ENCODE measurements at regions not wholly inside any gene's neighbourhood (a gene's known extent, or its start where the extent isn't known, plus 50 kb on each side); places are given as distances from the start of the nearest gene placed in this dataset.
A peak's percentile ranks its signal among the peaks of the same experiment; 100 is the strongest.

DNA sequence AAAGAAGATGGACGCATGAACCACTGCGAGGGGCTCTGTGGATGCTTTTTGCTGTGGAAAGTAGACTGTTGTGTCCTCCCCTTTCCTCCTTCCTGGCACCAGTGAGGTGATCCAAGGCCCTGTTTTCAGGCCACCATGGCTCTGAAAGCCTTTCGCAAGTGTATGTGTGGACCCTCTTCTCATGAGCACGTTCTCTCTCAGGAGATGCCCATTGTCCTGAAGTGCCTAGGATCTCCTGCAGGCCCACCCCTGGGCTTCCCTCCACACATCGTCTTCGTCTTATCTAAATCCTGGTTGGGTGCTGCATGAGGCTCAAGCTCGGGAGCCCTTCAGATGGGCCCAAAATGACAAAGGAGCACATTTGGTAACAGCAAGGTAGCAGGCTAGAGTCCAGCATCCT is 188.2 kb downstream of the PTPN20 start:
- no peak overlapping the region for H3K4me3 ChIP-seq (ENCODE audit: low read depth in 1 of 3, low read length in 3 of 3)
- no peaks in the 10 kb centered on the region for H3K36me3 ChIP-seq (ENCODE audit: control insufficient read depth in 4 of 4, insufficient read depth in 3 of 4, low read depth in 1 of 4, low read length in 3 of 4)
- H3K27ac ChIP-seq (ENCODE audit: low read depth in 1 of 2, low read length in 2 of 2): no peak overlapping the region
- no peaks in the 10 kb centered on the region for H3K27me3 ChIP-seq (ENCODE audit: control insufficient read depth in 4 of 4, insufficient read depth in 4 of 4, low read length in 3 of 4)
- DNase-seq (ENCODE audit: low spot score): no peak
- H3K9me3 ChIP-seq (ENCODE audit: control insufficient read depth in 4 of 4, low read length in 3 of 4): peaks cover 0 to 5% (median 0%) of the 10 kb centered on the region in 4 donors
- 89% methylated on average over 7 of the region's 7 CpGs for WGBS
- TF ChIP-seq ZBTB33 (IDR thresholded peaks at IDR 0.05): no peak
- TF ChIP-seq GABPA (IDR thresholded peaks at IDR 0.05 in 1 of 2, conservative IDR thresholded peaks at IDR 0.05 in 1 of 2): no peak
- TF ChIP-seq MAX (IDR thresholded peaks at IDR 0.05): no peak
- TF ChIP-seq YY1 (IDR thresholded peaks at IDR 0.05): no peak
- no peak for TF ChIP-seq SP1 (IDR thresholded peaks at IDR 0.05)
- TF ChIP-seq FOXA1 (IDR thresholded peaks at IDR 0.05): no peak
- TF ChIP-seq, protein P1, sequence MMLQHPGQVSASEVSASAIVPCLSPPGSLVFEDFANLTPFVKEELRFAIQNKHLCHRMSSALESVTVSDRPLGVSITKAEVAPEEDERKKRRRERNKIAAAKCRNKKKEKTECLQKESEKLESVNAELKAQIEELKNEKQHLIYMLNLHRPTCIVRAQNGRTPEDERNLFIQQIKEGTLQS (IDR thresholded peaks at IDR 0.05): no peak
- no peak for TF ChIP-seq CTCF (IDR thresholded peaks at IDR 0.05; ENCODE audit: low read depth, low read length, missing input control)
- TF ChIP-seq EGR1 (IDR thresholded peaks at IDR 0.05; ENCODE audit: low read depth in 2 of 2): no peak
- TF ChIP-seq TAF1 (conservative IDR thresholded peaks at IDR 0.05): no peak
- TF ChIP-seq JUND (IDR thresholded peaks at IDR 0.05): no peak
- TF ChIP-seq NR2F2 (IDR thresholded peaks at IDR 0.05): no peak
- no peak for TF ChIP-seq RAD21 (IDR thresholded peaks at IDR 0.05)
- TF ChIP-seq HNF4A (conservative IDR thresholded peaks at IDR 0.05): no peak
- TF ChIP-seq RXRA (IDR thresholded peaks at IDR 0.05): no peak
- H3K4me1 ChIP-seq (ENCODE audit: control insufficient read depth in 4 of 4, insufficient read depth in 4 of 4, low read length in 3 of 4): no peaks in the 10 kb centered on the region
- H3K9ac ChIP-seq (ENCODE audit: low read depth in 1 of 2, low read length in 2 of 2): no peak overlapping the region

DNA sequence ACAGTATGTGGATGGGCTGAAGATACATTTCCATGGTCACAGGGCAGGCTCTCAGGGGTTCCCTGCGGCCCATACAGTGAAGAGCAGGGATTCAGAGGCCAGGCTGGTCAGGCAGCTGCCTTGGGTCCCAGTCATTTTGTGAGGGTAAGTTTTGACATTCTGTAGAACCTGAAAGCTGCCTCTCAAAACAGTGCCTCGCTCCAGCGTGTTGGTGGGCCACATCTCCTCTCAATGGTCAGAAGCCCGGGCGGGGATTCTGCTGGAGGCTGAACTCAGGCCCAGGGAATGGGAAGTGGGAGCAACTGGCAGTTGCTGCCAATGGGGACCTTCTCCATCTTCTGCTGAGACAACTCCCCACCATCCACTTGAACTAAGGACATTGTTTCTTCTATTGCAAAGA is 190.0 kb downstream of the PTPN20 start:
- 90% methylated on average over 5 of the region's 5 CpGs for WGBS
- Histone ChIP-seq H3K27me3 (ENCODE audit: control insufficient read depth in 4 of 4, insufficient read depth in 4 of 4, low read length in 3 of 4) (no peaks in the 10 kb centered on the region), H3K36me3 (ENCODE audit: control insufficient read depth in 4 of 4, insufficient read depth in 3 of 4, low read depth in 1 of 4, low read length in 3 of 4) (no peaks in the 10 kb centered on the region), H3K27ac (ENCODE audit: low read depth in 1 of 2, low read length in 2 of 2) (no peak overlapping the region), H3K9ac (ENCODE audit: low read depth in 1 of 2, low read length in 2 of 2) (no peak overlapping the region), H3K4me1 (ENCODE audit: control insufficient read depth in 4 of 4, insufficient read depth in 4 of 4, low read length in 3 of 4) (no peaks in the 10 kb centered on the region), H3K4me3 (ENCODE audit: low read depth in 1 of 3, low read length in 3 of 3) (no peak overlapping the region), H3K9me3 (ENCODE audit: control insufficient read depth in 4 of 4, low read length in 3 of 4) (peaks cover 0 to 5% (median 0%) of the 10 kb centered on the region in 4 donors)
- DNase-seq (ENCODE audit: low spot score): peak; percentile 12
- TF ChIP-seq RAD21 (IDR thresholded peaks at IDR 0.05) (no peak), HNF4A (conservative IDR thresholded peaks at IDR 0.05) (no peak), REST (IDR thresholded peaks at IDR 0.05) (no peak), SP1 (IDR thresholded peaks at IDR 0.05) (no peak)

Measured in liver (tissue), 8 donors.